ENCODE measurements at regions not wholly inside any gene's neighbourhood (a gene's known extent, or its start where the extent isn't known, plus 50 kb on each side); places are given as distances from the start of the nearest gene placed in this dataset.
"Not testable (repeated sequence)": the region's sequence is repeated elsewhere in the genome, so short reads cannot be mapped to it uniquely, and the experiment has no call there.

DNA sequence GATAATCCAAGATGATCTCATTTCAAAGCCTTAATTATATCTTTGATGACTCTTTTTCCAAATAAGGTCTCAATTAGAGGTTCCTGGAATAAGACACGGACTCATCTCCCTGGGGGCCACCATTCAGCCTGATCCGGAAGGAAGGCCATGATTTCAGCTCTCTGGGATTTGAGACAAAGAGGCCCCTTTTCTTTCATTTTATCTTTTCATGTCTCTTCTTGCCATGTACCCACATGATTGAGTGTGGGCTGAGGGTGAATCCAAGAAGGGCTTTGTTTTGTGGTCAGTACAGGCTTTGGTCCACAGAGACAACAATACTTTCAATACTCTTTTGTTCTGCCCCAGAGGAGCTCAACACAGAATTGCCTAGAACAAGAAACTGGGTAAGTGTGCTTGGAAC lies 261.2 kb downstream of the TRIML1 start:
- DNase-seq (ENCODE audit: low spot score), result no peak
- in situ Hi-C loops (cut with MboI; ENCODE audit: low sequenced_read_pairs, unreplicated experiment), result no loop called here

DNA sequence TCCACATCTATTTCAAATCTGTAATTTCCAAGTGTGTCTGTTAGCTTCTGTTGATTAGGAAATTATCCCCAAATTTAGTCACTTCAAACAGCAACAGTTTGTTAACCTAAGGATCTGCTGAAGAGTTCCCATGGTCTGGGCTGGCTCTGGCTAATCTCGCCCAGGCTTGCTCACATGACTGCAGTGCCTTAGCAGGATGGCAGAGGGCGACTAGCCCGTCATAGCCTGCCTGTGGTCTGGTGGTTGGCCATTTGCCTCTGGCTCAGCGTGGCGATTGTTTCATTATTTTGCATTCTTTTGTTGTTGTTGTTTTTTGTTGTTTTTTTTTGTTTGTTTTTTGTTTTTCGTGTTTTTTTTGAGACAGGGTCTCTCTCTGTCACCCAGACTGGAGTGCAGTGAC lies 264.0 kb downstream of the TRIML1 start:
- TF ChIP-seq, protein P1, sequence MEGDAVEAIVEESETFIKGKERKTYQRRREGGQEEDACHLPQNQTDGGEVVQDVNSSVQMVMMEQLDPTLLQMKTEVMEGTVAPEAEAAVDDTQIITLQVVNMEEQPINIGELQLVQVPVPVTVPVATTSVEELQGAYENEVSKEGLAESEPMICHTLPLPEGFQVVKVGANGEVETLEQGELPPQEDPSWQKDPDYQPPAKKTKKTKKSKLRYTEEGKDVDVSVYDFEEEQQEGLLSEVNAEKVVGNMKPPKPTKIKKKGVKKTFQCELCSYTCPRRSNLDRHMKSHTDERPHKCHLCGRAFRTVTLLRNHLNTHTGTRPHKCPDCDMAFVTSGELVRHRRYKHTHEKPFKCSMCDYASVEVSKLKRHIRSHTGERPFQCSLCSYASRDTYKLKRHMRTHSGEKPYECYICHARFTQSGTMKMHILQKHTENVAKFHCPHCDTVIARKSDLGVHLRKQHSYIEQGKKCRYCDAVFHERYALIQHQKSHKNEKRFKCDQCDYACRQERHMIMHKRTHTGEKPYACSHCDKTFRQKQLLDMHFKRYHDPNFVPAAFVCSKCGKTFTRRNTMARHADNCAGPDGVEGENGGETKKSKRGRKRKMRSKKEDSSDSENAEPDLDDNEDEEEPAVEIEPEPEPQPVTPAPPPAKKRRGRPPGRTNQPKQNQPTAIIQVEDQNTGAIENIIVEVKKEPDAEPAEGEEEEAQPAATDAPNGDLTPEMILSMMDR (IDR thresholded peaks at IDR 0.05; ENCODE audit: borderline replicate concordance, control extremely low read depth, extremely low read depth, insufficient read depth, missing control alignments), result no peak
- no peak for DNase-seq (ENCODE audit: low spot score)
- in situ Hi-C loops (cut with MboI; ENCODE audit: low sequenced_read_pairs, unreplicated experiment), result no loop called here

More for the DNA sequence above, 261.2 kb downstream of the TRIML1 start:
- TF ChIP-seq, protein P1 (IDR thresholded peaks at IDR 0.05; ENCODE audit: borderline replicate concordance, control extremely low read depth, extremely low read depth, insufficient read depth, missing control alignments), result no peak

DNA sequence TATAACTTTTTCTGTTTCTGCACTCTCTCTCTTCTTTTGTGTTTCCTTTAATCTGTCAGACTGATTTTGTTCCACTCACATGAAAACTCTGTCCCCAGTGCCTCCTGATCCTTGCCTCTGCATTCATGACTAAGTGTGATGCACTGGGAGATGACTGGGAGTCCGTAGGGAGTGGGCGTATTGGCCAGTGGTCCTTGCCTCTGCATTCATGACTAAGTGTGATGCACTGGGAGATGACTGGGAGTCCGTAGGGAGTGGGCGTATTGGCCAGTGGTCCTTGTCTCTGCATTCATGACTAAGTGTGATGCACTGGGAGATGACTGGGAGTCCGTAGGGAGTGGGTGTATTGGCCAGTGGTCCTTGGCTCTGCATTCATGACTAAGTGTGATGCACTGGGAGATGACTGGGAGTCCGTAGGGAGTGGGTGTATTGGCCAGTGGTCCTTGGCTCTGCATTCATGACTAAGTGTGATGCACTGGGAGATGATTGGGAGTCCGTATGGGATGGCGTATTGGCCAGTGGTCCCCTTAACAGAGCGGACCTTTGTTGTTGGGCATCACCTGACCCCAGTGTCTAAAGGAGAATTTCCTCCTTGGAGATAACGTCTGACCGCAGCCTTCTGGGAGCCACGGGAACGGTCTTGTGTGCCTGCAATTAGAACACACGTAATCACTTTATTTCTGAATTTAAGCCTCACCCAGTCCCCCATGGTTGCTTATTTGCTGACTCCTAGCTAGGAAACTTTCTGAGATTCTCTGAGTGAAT lies 266.0 kb downstream of the TRIML1 start:
- DNase-seq (ENCODE audit: low spot score); in situ Hi-C loops (cut with MboI; ENCODE audit: low sequenced_read_pairs, unreplicated experiment): not testable (repeated sequence)

DNA sequence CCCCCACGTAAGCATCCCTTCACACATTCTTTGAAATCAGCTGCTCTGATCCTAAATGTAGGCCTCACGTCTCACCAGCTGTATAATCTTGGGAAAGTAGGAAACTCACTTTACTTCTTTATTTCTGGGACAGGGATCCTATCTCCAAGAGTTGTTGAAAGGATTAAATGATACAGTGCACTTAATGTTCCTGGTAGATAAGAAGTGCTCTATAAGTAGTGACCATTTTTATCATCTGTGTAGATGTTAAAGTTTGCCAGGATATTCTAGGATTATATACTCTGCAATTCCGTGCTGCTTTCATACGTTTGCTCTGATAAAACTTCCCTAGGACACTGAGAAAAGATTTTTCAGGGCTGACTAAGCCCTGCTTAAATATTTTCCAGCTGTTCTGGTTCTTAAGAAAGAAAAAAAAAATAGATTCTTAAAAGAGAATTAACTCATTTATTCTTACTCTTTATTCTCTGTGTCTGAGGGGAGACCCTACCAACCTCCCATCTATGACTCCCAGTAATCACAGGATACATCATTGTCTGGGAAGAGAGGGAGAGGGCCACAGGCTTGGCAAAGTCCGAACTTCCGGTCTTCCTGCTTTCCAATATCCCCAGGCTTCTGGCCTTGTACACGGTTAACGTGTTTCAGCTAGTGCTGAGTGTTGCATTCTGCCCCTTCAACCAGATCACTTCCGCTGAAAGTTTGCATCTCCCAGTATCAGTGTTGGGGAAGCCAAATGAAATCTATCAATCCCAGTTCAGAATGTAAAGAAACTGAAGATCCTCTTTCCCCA lies 269.2 kb downstream of the TRIML1 start:
- in situ Hi-C loops (cut with MboI; ENCODE audit: low sequenced_read_pairs, unreplicated experiment), result no loop called here
- TF ChIP-seq, protein P1 (IDR thresholded peaks at IDR 0.05; ENCODE audit: borderline replicate concordance, control extremely low read depth, extremely low read depth, insufficient read depth, missing control alignments), result no peak
- DNase-seq (ENCODE audit: low spot score), result no peak

DNA sequence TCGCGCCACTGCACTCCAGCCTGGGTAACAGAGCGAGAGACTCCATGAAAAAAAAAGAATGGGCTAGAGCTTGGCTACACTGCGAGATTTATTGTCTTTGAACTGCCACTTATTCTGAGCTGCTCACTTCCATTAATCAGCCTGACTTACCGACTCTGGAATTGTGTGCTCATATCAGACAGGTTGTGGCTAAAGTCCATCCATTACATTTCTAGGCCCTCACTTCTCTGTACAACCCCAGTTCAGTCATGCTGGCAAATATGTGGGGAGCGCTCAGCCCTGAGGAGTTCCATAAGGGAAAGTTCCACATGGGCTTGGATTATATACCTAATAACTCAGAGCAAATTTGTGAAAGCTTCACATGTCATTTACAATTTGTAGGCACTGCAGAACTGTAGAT lies 270.6 kb downstream of the TRIML1 start:
- TF ChIP-seq, protein P1 (IDR thresholded peaks at IDR 0.05; ENCODE audit: borderline replicate concordance, control extremely low read depth, extremely low read depth, insufficient read depth, missing control alignments), result no peak
- in situ Hi-C loops (cut with MboI; ENCODE audit: low sequenced_read_pairs, unreplicated experiment), result no loop called here

DNA sequence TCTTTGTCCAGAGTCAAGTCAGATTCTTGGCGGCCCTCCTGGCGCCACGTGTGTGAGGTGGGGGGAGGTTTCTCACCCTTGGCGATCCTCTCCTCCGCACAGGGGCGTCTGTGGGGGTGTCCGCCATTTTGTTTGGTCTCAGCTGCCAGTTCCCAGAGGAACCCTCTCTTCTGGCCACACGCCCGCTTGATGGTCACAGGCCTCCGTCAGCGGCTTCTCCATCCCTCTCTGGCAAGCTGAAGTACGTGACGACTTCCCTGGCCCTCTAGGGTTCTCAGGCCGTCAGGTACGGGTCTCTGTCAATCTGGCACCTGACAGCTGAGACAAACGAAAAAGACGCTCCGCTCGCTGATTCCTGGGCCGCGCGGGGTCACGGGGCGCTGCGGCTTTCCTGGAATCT lies 272.6 kb downstream of the TRIML1 start:
- TF ChIP-seq, protein P1 (IDR thresholded peaks at IDR 0.05; ENCODE audit: borderline replicate concordance, control extremely low read depth, extremely low read depth, insufficient read depth, missing control alignments), result no peak
- in situ Hi-C loops (cut with MboI; ENCODE audit: low sequenced_read_pairs, unreplicated experiment), result no loop called here
- no peak for DNase-seq (ENCODE audit: low spot score)

More for the DNA sequence above, 270.6 kb downstream of the TRIML1 start:
- DNase-seq (ENCODE audit: low spot score), result no peak

DNA sequence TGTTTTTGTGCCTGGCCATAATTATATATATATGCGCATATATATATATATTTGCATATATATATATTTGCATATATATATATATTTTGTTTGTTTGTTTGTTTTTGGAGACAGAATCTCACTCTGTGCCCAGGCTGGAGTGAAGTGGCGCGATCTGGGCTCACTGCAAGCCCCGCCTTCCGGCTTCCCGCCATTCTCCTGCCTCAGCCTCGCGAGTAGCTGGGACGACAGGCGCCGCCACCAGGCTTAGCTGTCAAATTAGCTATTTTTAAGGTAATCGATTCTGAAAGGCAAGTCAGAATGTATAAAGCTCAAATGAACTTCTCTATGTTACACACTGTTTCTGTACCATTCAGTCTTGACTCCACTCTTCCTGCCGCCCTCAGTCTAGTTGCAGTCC lies 273.3 kb downstream of the TRIML1 start:
- in situ Hi-C loops (cut with MboI; ENCODE audit: low sequenced_read_pairs, unreplicated experiment), result no loop called here
- DNase-seq (ENCODE audit: low spot score), result no peak
- TF ChIP-seq, protein P1 (IDR thresholded peaks at IDR 0.05; ENCODE audit: borderline replicate concordance, control extremely low read depth, extremely low read depth, insufficient read depth, missing control alignments), result no peak
